ENCODE measurements at regions not wholly inside any gene's neighbourhood (a gene's known extent, or its start where the extent isn't known, plus 50 kb on each side); places are given as distances from the start of the nearest gene placed in this dataset.
A peak's percentile ranks its signal among the peaks of the same experiment; 100 is the strongest.

- DNase-seq (ENCODE audit: low read depth), result no peak
- TF ChIP-seq CTCF (IDR thresholded peaks at IDR 0.05; ENCODE audit: low read length, missing control alignments), result no peak
Measured at GRCh38 chr1:234681990-234682389, 72.0 kb upstream of the IRF2BP2 start.

GRCh38 chr1:234681065-234681464, 71.1 kb upstream of the IRF2BP2 start:
- DNase-seq (ENCODE audit: low read depth), result no peak
- TF ChIP-seq CTCF (IDR thresholded peaks at IDR 0.05; ENCODE audit: low read length, missing control alignments), result no peak
- no peak overlapping the region for H3K4me3 ChIP-seq (replicated peaks; ENCODE audit: low read depth, low read length)

More at GRCh38 chr1:234681990-234682389, 72.0 kb upstream of the IRF2BP2 start:
- no peak overlapping the region for H3K4me3 ChIP-seq (replicated peaks; ENCODE audit: low read depth, low read length)

GRCh38 chr1:234680331-234680904, 70.4 kb upstream of the IRF2BP2 start:
- no peak overlapping the region for H3K4me3 ChIP-seq (replicated peaks; ENCODE audit: low read depth, low read length)
- TF ChIP-seq CTCF (IDR thresholded peaks at IDR 0.05; ENCODE audit: low read length, missing control alignments), result no peak
- no peak for DNase-seq (ENCODE audit: low read depth)

- H3K4me3 ChIP-seq (replicated peaks; ENCODE audit: low read depth, low read length), result peak overlapping the region; percentile 46
- DNase-seq (ENCODE audit: low read depth), result peak; percentile 83
- no peak for TF ChIP-seq CTCF (IDR thresholded peaks at IDR 0.05; ENCODE audit: low read length, missing control alignments)
Measured at GRCh38 chr1:234676103-234676594, 66.2 kb upstream of the IRF2BP2 start.

GRCh38 chr1:234675572-234675971, 65.6 kb upstream of the IRF2BP2 start:
- no peak for DNase-seq (ENCODE audit: low read depth)
- no peak overlapping the region for H3K4me3 ChIP-seq (replicated peaks; ENCODE audit: low read depth, low read length)
- TF ChIP-seq CTCF (IDR thresholded peaks at IDR 0.05; ENCODE audit: low read length, missing control alignments), result no peak

- TF ChIP-seq CTCF (IDR thresholded peaks at IDR 0.05; ENCODE audit: low read length, missing control alignments), result no peak
- no peak for DNase-seq (ENCODE audit: low read depth)
- no peak overlapping the region for H3K4me3 ChIP-seq (replicated peaks; ENCODE audit: low read depth, low read length)
Measured at GRCh38 chr1:234675006-234675405, 65.0 kb upstream of the IRF2BP2 start.

- H3K4me3 ChIP-seq (replicated peaks; ENCODE audit: low read depth, low read length), result no peak overlapping the region
- TF ChIP-seq CTCF (IDR thresholded peaks at IDR 0.05; ENCODE audit: low read length, missing control alignments), result no peak
- no peak for DNase-seq (ENCODE audit: low read depth)
Measured at GRCh38 chr1:234674218-234674815, 64.3 kb upstream of the IRF2BP2 start.
